A673 (cell line): ENCODE measurements at regions not wholly inside any gene's neighbourhood (a gene's known extent, or its start where the extent isn't known, plus 50 kb on each side); places are given as distances from the start of the nearest gene placed in this dataset.

ENCODE experiments used
- BruUV-seq: library from RNA; stranded (reverse); fragments of 400-500 nt; replicated peaks from 2 replicates; lab custom pipeline; 2021; lab: Mats Ljungman, UMichigan
- CTCF ChIA-PET: fragments of 300-600 bp; sonication (Branson Sonifier 250); formaldehyde crosslinking; loops from one replicate; lab custom pipeline; 2022; ENCODE audit warnings: antibody characterized with exemption; lab: Charles Lee
- POLR2A ChIA-PET: fragments of 300-600 bp; sonication (Branson Sonifier 250); formaldehyde crosslinking; loops from one replicate; lab custom pipeline; 2022; ENCODE audit warnings: antibody characterized with exemption; ENCODE audit not compliant: low non-redundant PET; lab: Charles Lee
- DNase-seq: peaks from one replicate; pipeline ENCODE4 v3.0.0-alpha.2; 2015; ENCODE audit warnings: low spot score
- H3K27ac ChIP-seq: fragments of 200-600 bp; sonication (generic); 2 replicates; pipeline ENCODE4 v1.5.1; 2016; ENCODE audit warnings: mixed run types, low read depth, mild to moderate bottlenecking, mixed read lengths, antibody characterized with exemption, low read length; ENCODE audit not compliant: poor library complexity, severe bottlenecking
- H3K27me3 ChIP-seq: fragments of 200-600 bp; sonication (generic); replicated peaks from 2 replicates; pipeline ENCODE4 v1.6.1; 2017; ENCODE audit warnings: mixed run types, low read depth, mild to moderate bottlenecking, mixed read lengths, antibody characterized with exemption, low read length; ENCODE audit not compliant: insufficient read depth, poor library complexity
- H3K36me3 ChIP-seq: fragments of 200-600 bp; sonication (generic); 2 replicates; pipeline ENCODE4 v1.6.1; 2016; ENCODE audit warnings: mixed run types, mild to moderate bottlenecking, mixed read lengths, antibody characterized with exemption, low read length; ENCODE audit not compliant: insufficient read depth, poor library complexity, severe bottlenecking
- H3K4me1 ChIP-seq: fragments of 200-600 bp; sonication (generic); 2 replicates; pipeline ENCODE4 v1.6.1; 2017; ENCODE audit warnings: mixed run types, mild to moderate bottlenecking, mixed read lengths, antibody characterized with exemption, low read length; ENCODE audit not compliant: insufficient read depth, poor library complexity, severe bottlenecking
- H3K4me3 ChIP-seq: fragments of 200-600 bp; sonication (generic); 2 replicates; pipeline ENCODE4 v1.5.1; 2016; ENCODE audit warnings: low read depth, mixed run types, mild to moderate bottlenecking, mixed read lengths, low read length; ENCODE audit not compliant: poor library complexity, severe bottlenecking
- H3K9me3 ChIP-seq: fragments of 200-600 bp; sonication (generic); 2 replicates; pipeline ENCODE4 v1.6.1; 2016; ENCODE audit warnings: mixed run types, low read depth, mild to moderate bottlenecking, mixed read lengths, antibody characterized with exemption, low read length; ENCODE audit not compliant: poor library complexity, severe bottlenecking
- CTCF ChIP-seq: fragments of 300-800, 200-600 bp; sonication (generic); conservative IDR thresholded peaks from 2 replicates; pipeline ENCODE4 v1.5.1; 2017; ENCODE audit warnings: low read depth, mild to moderate bottlenecking, antibody characterized with exemption, low read length, moderate library complexity, mixed read lengths
- EZH2 ChIP-seq: fragments of 200-600 bp; sonication (generic); IDR thresholded peaks from 2 replicates; pipeline ENCODE4 v1.6.1; 2017; ENCODE audit warnings: borderline replicate concordance, low read depth, mild to moderate bottlenecking, mixed read lengths, antibody characterized with exemption, low read length; ENCODE audit not compliant: poor library complexity, severe bottlenecking
- intact Hi-C: fragments of 100-400 bp; cut with micrococcal nuclease; formaldehyde crosslinking; loops from one replicate; pipeline ENCODE4 v1.10.0; 2022; ENCODE audit not compliant: unreplicated experiment

GRCh38 chrX:63959975-63960374, 175.0 kb upstream of the ARHGEF9 start:
- Histone ChIP-seq H3K9me3 (peaks cover 43% of the 10 kb centered on the region), H3K4me1 (no peaks in the 10 kb centered on the region), H3K27me3 (no peaks in the 10 kb centered on the region), H3K27ac (no peak overlapping the region), H3K4me3 (no peak overlapping the region), H3K36me3 (no peaks in the 10 kb centered on the region)
- no peak for TF ChIP-seq CTCF
- TF ChIP-seq EZH2 = no peak
- ChIA-PET CTCF (no interaction called here), POLR2A (no interaction called here)
- no TSS peak for BruUV-seq
- DNase-seq = no peak
- intact Hi-C loops = no loop called here

GRCh38 chrX:63958134-63958865, 173.3 kb upstream of the ARHGEF9 start:
- POLR2A ChIA-PET = no interaction called here
- no peaks in the 10 kb centered on the region for H3K4me1 ChIP-seq
- H3K36me3 ChIP-seq = no peaks in the 10 kb centered on the region
- no peak overlapping the region for H3K27ac ChIP-seq
- H3K27me3 ChIP-seq = no peaks in the 10 kb centered on the region
- H3K4me3 ChIP-seq = no peak overlapping the region
- BruUV-seq = no TSS peak
- intact Hi-C loops = no loop called here
- H3K9me3 ChIP-seq = peaks cover 38% of the 10 kb centered on the region
- TF ChIP-seq EZH2 (no peak), CTCF (no peak)
- no peak for DNase-seq
- CTCF ChIA-PET = no interaction called here

- no peak overlapping the region for H3K27ac ChIP-seq
- POLR2A ChIA-PET = no interaction called here
- no peak for DNase-seq
- H3K36me3 ChIP-seq = no peaks in the 10 kb centered on the region
- H3K9me3 ChIP-seq = peaks cover 9% of the 10 kb centered on the region
- TF ChIP-seq EZH2 (no peak), CTCF (no peak)
- no peak overlapping the region for H3K4me3 ChIP-seq
- no TSS peak for BruUV-seq
- CTCF ChIA-PET = no interaction called here
- no peaks in the 10 kb centered on the region for H3K27me3 ChIP-seq
- H3K4me1 ChIP-seq = no peaks in the 10 kb centered on the region
- intact Hi-C loops = no loop called here
Observed at GRCh38 chrX:63935835-63936234, 150.8 kb upstream of the ARHGEF9 start.
